IMR-90 (cell line): ENCODE measurements at regions not wholly inside any gene's neighbourhood (a gene's known extent, or its start where the extent isn't known, plus 50 kb on each side); places are given as distances from the start of the nearest gene placed in this dataset.

Experiments
- ATAC-seq: fragments of 200-7000 bp; cut with Tn5 transposase; 2 replicates; pipeline ENCODE4 v1.9.1; 2020; ENCODE audit warnings: low read depth, mild to moderate bottlenecking, moderate library complexity
- BruUV-seq: library from RNA; stranded (reverse); fragments of 400-500 nt; replicated peaks from 2 replicates; lab custom pipeline; 2021; lab: Mats Ljungman, UMichigan
- CTCF ChIA-PET: fragments of 300-600 bp; formaldehyde crosslinking; extraction: SDS; loops from one replicate; lab custom pipeline; 2021; ENCODE audit warnings: antibody characterized with exemption; lab: Yijun Ruan, JAX
- POLR2A ChIA-PET: fragments of 300-600 bp; sonication (Branson Sonifier 250); formaldehyde crosslinking; loops from one replicate; lab custom pipeline; 2022; ENCODE audit warnings: antibody characterized with exemption; ENCODE audit not compliant: unreplicated experiment; lab: Charles Lee
- DNase-seq: peaks from one replicate; pipeline ENCODE4 v3.0.0; 2013
- H2AFZ ChIP-seq: replicated peaks from 2 replicates; pipeline ENCODE3; 2013; ENCODE audit warnings: low read length, mild to moderate bottlenecking; ENCODE audit not compliant: poor library complexity
- H2AK5ac ChIP-seq: 2 replicates; pipeline ENCODE4 v1.6.1; 2013; ENCODE audit warnings: low read depth, low read length, inconsistent platforms
- H2AK9ac ChIP-seq: replicated peaks from 2 replicates; pipeline ENCODE3; 2013; ENCODE audit warnings: mild to moderate bottlenecking, low read depth, low read length, moderate library complexity; ENCODE audit not compliant: poor library complexity
- H2BK120ac ChIP-seq: 2 replicates; pipeline ENCODE4 v1.6.1; 2013; ENCODE audit warnings: low read depth, low read length, inconsistent platforms
- H2BK15ac ChIP-seq: 3 replicates; pipeline ENCODE4 v1.6.1; 2013; ENCODE audit warnings: low read depth, low read length, inconsistent platforms
- H2BK20ac ChIP-seq: 2 replicates; pipeline ENCODE4 v1.6.1; 2013; ENCODE audit warnings: low read depth, mild to moderate bottlenecking, inconsistent platforms, low read length, moderate library complexity
- H2BK5ac ChIP-seq: 2 replicates; pipeline ENCODE4 v1.6.1; 2013; ENCODE audit warnings: mild to moderate bottlenecking, low read depth, low read length, inconsistent platforms; ENCODE audit not compliant: poor library complexity, severe bottlenecking
- H3K14ac ChIP-seq: replicated peaks from 2 replicates; pipeline ENCODE4 v1.6.1; 2013; ENCODE audit warnings: low read depth, low read length, inconsistent platforms
- H3K18ac ChIP-seq: 2 replicates; pipeline ENCODE4 v1.6.1; 2013; ENCODE audit warnings: low read depth, low read length, control low read depth
- H3K23ac ChIP-seq: 2 replicates; pipeline ENCODE4 v1.6.1; 2013; ENCODE audit warnings: low read depth, low read length, inconsistent platforms
- H3K27ac ChIP-seq: 2 replicates; pipeline ENCODE4 v1.5.1; 2013; ENCODE audit warnings: mild to moderate bottlenecking, control low read depth, low read length; ENCODE audit not compliant: insufficient read depth
- H3K27me3 ChIP-seq: 2 replicates; pipeline ENCODE4 v1.6.1; 2013; ENCODE audit warnings: low read length; ENCODE audit not compliant: control insufficient read depth, insufficient read depth
- H3K36me3 ChIP-seq: 2 replicates; pipeline ENCODE4 v1.6.1; 2013; ENCODE audit warnings: low read length, mixed read lengths; ENCODE audit not compliant: control insufficient read depth, insufficient read depth
- H3K4ac ChIP-seq: 2 replicates; pipeline ENCODE4 v1.6.1; 2013; ENCODE audit warnings: low read depth, low read length, inconsistent platforms
- H3K4me1 ChIP-seq: 2 replicates; pipeline ENCODE4 v1.6.1; 2013; ENCODE audit warnings: low read length, mixed read lengths; ENCODE audit not compliant: control insufficient read depth, insufficient read depth
- H3K4me2 ChIP-seq: 2 replicates; pipeline ENCODE4 v1.6.1; 2013; ENCODE audit warnings: low read depth, mild to moderate bottlenecking, control low read depth, low read length, moderate library complexity
- H3K4me3 ChIP-seq: 2 replicates; pipeline ENCODE4 v1.5.1; 2013; ENCODE audit warnings: low read depth, mild to moderate bottlenecking, control low read depth, low read length, moderate library complexity; ENCODE audit not compliant: insufficient read depth
- H3K56ac ChIP-seq: 2 replicates; pipeline ENCODE4 v1.6.1; 2013; ENCODE audit warnings: low read length, inconsistent platforms; ENCODE audit not compliant: insufficient read depth; ENCODE audit errors: extremely low read depth
- H3K79me1 ChIP-seq, 2 experiments: 2 replicates each; pipeline ENCODE4 v1.6.1; 2013; ENCODE audit warnings: low read length in 2 of 2, inconsistent platforms in 1 of 2, low read depth in 1 of 2
- H3K9ac ChIP-seq: 2 replicates; pipeline ENCODE4 v1.6.1; 2013; ENCODE audit warnings: low read depth, low read length, control low read depth
- H3K9me1 ChIP-seq: 2 replicates; pipeline ENCODE4 v1.6.1; 2013; ENCODE audit warnings: low read length, inconsistent platforms; ENCODE audit not compliant: insufficient read depth
- H3K9me3 ChIP-seq: 2 replicates; pipeline ENCODE4 v1.6.1; 2013; ENCODE audit warnings: low read length; ENCODE audit not compliant: control insufficient read depth, insufficient read depth
- H4K20me1 ChIP-seq: 2 replicates; pipeline ENCODE4 v1.6.1; 2013; ENCODE audit warnings: low read length, inconsistent platforms; ENCODE audit not compliant: insufficient read depth
- H4K5ac ChIP-seq: 2 replicates; pipeline ENCODE4 v1.6.1; 2013; ENCODE audit warnings: mild to moderate bottlenecking, low read depth, low read length, control low read depth
- H4K8ac ChIP-seq, 2 experiments: 2 replicates each; pipeline ENCODE4 v1.6.1; 2013; ENCODE audit warnings: low read depth in 2 of 2, low read length in 2 of 2, control low read depth in 1 of 2, inconsistent platforms in 1 of 2
- H4K91ac ChIP-seq: 2 replicates; pipeline ENCODE4 v1.6.1; 2013; ENCODE audit warnings: low read depth, low read length, inconsistent platforms; ENCODE audit not compliant: insufficient read depth
- CEBPB ChIP-seq: IDR thresholded peaks from 2 replicates; pipeline ENCODE4 v1.6.1; 2012; ENCODE audit warnings: low read depth, low read length, improper control_type of control experiment
- FOS ChIP-seq: fragments of 150-350 bp; IDR thresholded peaks from 2 replicates; pipeline ENCODE4 v1.6.1; 2016; ENCODE audit warnings: low read depth, low read length
- MAFK ChIP-seq: IDR thresholded peaks from 2 replicates; pipeline ENCODE4 v1.6.1; 2012; ENCODE audit warnings: low read depth, low read length, improper control_type of control experiment
- WGBS, 2 experiments: methylation state at CpG; one replicate each; pipeline versions ENCODE4 v1.1.5 to v1.1.7; 2013; ENCODE audit warnings: missing lambda C conversion rate in 2 of 2; ENCODE audit not compliant: insufficient read length in 1 of 2; ENCODE audit errors: extremely low coverage in 2 of 2; 5-methylcytosine and 5-hydroxymethylcytosine counted together
- dilution Hi-C: fragments of 300-500 bp; cut with HindIII; formaldehyde crosslinking; loops from one replicate; pipeline ENCODE4 v1.14.3; 2018; ENCODE audit warnings: low sequenced_read_pairs; ENCODE audit not compliant: unreplicated experiment
- in situ Hi-C: fragments of 300-500 bp; cut with MboI; formaldehyde crosslinking; loops from 3 replicates; pipeline ENCODE4 v1.14.3; 2019; ENCODE audit warnings: low sequenced_read_pairs, inconsistent platforms, mixed read lengths
- intact Hi-C: fragments of 100-400 bp; cut with micrococcal nuclease; formaldehyde crosslinking; loops from 2 replicates; pipeline ENCODE4 v1.10.0; 2022
- TF ChIP-seq, protein P1 (sequence below): fragments of 150-350 bp; IDR thresholded peaks from 2 replicates; pipeline ENCODE4 v1.6.1; 2017; ENCODE audit warnings: mild to moderate bottlenecking, antibody characterized with exemption, low read length, low read depth

- DNase-seq, result peak; percentile 15
- H3K4me1 ChIP-seq, result peaks cover 7% of the 10 kb centered on the region
- no peak overlapping the region for H3K9ac ChIP-seq
- no peak overlapping the region for H4K5ac ChIP-seq
- no CpG with 5 or more reads among the region's 2 CpGs for WGBS, 2 experiments
- no peaks in the 10 kb centered on the region for H3K9me3 ChIP-seq
- in situ Hi-C loops, result no loop called here
- no peak for ATAC-seq
- no peak overlapping the region for H3K4ac ChIP-seq
- no peaks in the 10 kb centered on the region for H4K20me1 ChIP-seq
- no peaks in the 10 kb centered on the region for H3K79me1 ChIP-seq
- no peak overlapping the region for H2BK15ac ChIP-seq
- H2BK5ac ChIP-seq, result no peak overlapping the region
- no peak overlapping the region for H3K18ac ChIP-seq
- H3K14ac ChIP-seq, result no peak overlapping the region
- dilution Hi-C loops, result no loop called here
- no peak overlapping the region for H2AK9ac ChIP-seq
- POLR2A ChIA-PET, result no interaction called here
- no peaks in the 10 kb centered on the region for H3K36me3 ChIP-seq
- H2AK5ac ChIP-seq, result no peak overlapping the region
- H2AFZ ChIP-seq, result no peak overlapping the region
- no peak overlapping the region for H3K56ac ChIP-seq
- H3K9me1 ChIP-seq, result peaks cover 6% of the 10 kb centered on the region; the same call in 1 of the 2 replicates
- H2BK20ac ChIP-seq, result no peak overlapping the region
- intact Hi-C loops, result no loop called here
- no peaks in the 10 kb centered on the region; the same call in 1 of the 2 replicates for H3K27me3 ChIP-seq
- TF ChIP-seq MAFK (no peak), CEBPB (no peak), FOS (no peak)
- TF ChIP-seq, protein P1, sequence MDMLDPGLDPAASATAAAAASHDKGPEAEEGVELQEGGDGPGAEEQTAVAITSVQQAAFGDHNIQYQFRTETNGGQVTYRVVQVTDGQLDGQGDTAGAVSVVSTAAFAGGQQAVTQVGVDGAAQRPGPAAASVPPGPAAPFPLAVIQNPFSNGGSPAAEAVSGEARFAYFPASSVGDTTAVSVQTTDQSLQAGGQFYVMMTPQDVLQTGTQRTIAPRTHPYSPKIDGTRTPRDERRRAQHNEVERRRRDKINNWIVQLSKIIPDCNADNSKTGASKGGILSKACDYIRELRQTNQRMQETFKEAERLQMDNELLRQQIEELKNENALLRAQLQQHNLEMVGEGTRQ, result no peak
- H3K27ac ChIP-seq, result no peak overlapping the region
- no peak overlapping the region for H3K23ac ChIP-seq
- H2BK120ac ChIP-seq, result no peak overlapping the region
- H3K4me3 ChIP-seq, result no peak overlapping the region
- H3K4me2 ChIP-seq, result no peak overlapping the region
- CTCF ChIA-PET, result no interaction called here
- no TSS peak for BruUV-seq
- no peak overlapping the region for H4K91ac ChIP-seq
- H4K8ac ChIP-seq, result no peak overlapping the region
Measured at GRCh38 chr5:99058466-99058865, 129.7 kb upstream of the CHD1 start.
